ENCODE measurements at regions not wholly inside any gene's neighbourhood (a gene's known extent, or its start where the extent isn't known, plus 50 kb on each side); places are given as distances from the start of the nearest gene placed in this dataset.

GRCh38 chr6:66238851-66239250 is 531.8 kb upstream of the EYS start:
- no peak for DNase-seq (ENCODE audit: low read depth, low spot score)
- CTCF ChIA-PET, result no interaction called here
- POLR2A ChIA-PET, result no interaction called here
- H3K4me3 ChIP-seq (ENCODE audit: low read depth, low read length), result no peak overlapping the region
- TF ChIP-seq CTCF (IDR thresholded peaks at IDR 0.05; ENCODE audit: insufficient read depth, low read length, missing control alignments), result no peak

GRCh38 chr6:66232890-66233289 is 525.9 kb upstream of the EYS start:
- no peak for TF ChIP-seq CTCF (IDR thresholded peaks at IDR 0.05; ENCODE audit: insufficient read depth, low read length, missing control alignments)
- no peak overlapping the region for H3K4me3 ChIP-seq (ENCODE audit: low read depth, low read length)
- POLR2A ChIA-PET, result no interaction called here
- DNase-seq (ENCODE audit: low read depth, low spot score), result no peak
- CTCF ChIA-PET, result no interaction called here

GRCh38 chr6:66230591-66230990 is 523.6 kb upstream of the EYS start:
- no peak for TF ChIP-seq CTCF (IDR thresholded peaks at IDR 0.05; ENCODE audit: insufficient read depth, low read length, missing control alignments)
- H3K4me3 ChIP-seq (ENCODE audit: low read depth, low read length), result no peak overlapping the region
- ChIA-PET POLR2A (no interaction called here), CTCF (no interaction called here)
- no peak for DNase-seq (ENCODE audit: low read depth, low spot score)

GRCh38 chr6:66226109-66226508 is 519.1 kb upstream of the EYS start:
- CTCF ChIA-PET, result no interaction called here
- H3K4me3 ChIP-seq (ENCODE audit: low read depth, low read length), result no peak overlapping the region
- POLR2A ChIA-PET, result no interaction called here
- DNase-seq (ENCODE audit: low read depth, low spot score), result no peak
- no peak for TF ChIP-seq CTCF (IDR thresholded peaks at IDR 0.05; ENCODE audit: insufficient read depth, low read length, missing control alignments)

GRCh38 chr6:66210964-66211363 is 503.9 kb upstream of the EYS start:
- ChIA-PET POLR2A (no interaction called here), CTCF (no interaction called here)
- no peak for DNase-seq (ENCODE audit: low read depth, low spot score)
- no peak for TF ChIP-seq CTCF (IDR thresholded peaks at IDR 0.05; ENCODE audit: insufficient read depth, low read length, missing control alignments)
- H3K4me3 ChIP-seq (ENCODE audit: low read depth, low read length), result no peak overlapping the region

GRCh38 chr6:66200390-66200789 is 493.4 kb upstream of the EYS start:
- ChIA-PET POLR2A (no interaction called here), CTCF (no interaction called here)
- no peak for TF ChIP-seq CTCF (IDR thresholded peaks at IDR 0.05; ENCODE audit: insufficient read depth, low read length, missing control alignments)
- no peak overlapping the region for H3K4me3 ChIP-seq (ENCODE audit: low read depth, low read length)
- no peak for DNase-seq (ENCODE audit: low read depth, low spot score)

Measured in AG04449 (cell line).